ENCODE measurements at regions not wholly inside any gene's neighbourhood (a gene's known extent, or its start where the extent isn't known, plus 50 kb on each side); places are given as distances from the start of the nearest gene placed in this dataset.
"Not testable (repeated sequence)": the region's sequence is repeated elsewhere in the genome, so short reads cannot be mapped to it uniquely, and the experiment has no call there.

DNA sequence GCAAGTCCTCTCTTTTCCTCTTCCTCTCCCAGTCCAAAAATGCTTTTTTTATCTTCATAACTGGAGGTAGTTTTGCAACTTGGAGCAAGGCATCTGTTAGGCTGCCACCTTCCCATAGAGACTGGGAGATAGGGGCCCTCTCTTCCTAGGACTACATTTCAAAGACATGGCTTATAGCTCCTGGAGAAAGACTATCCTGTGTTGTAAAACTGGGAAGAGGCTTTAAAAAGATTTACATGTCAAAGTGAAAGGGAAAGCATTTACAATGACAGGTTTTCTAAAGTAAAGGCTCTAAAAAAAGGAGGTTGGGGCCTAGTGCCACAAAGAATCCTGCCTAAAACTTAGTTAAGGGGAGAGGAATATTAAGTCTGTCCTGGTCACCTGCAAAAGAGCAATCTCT is 82.2 kb upstream of the SEMA3E start:
- DNase-seq (ENCODE audit: low read depth), result no peak

DNA sequence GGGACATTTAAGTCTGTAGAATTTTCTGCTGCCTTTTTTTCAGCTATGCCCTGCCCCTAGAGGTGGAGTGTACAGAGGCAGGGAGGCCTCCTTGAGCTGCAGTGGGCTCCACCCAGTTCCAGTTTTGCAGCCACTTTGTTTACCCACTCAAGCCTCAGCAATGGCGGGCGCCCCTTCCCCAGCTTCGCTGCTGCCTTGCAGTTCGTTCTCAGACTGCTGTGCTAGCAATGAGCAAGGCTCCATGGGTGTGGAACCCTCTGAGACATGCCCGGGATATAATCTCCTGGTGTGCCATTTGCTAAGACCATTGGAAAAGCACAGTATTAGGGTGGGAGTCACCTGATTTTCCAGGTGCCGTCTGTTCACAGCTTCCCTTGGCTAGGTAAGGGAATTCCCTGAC is 68.0 kb upstream of the SEMA3E start:
- DNase-seq (ENCODE audit: low read depth), result not testable (repeated sequence)

DNA sequence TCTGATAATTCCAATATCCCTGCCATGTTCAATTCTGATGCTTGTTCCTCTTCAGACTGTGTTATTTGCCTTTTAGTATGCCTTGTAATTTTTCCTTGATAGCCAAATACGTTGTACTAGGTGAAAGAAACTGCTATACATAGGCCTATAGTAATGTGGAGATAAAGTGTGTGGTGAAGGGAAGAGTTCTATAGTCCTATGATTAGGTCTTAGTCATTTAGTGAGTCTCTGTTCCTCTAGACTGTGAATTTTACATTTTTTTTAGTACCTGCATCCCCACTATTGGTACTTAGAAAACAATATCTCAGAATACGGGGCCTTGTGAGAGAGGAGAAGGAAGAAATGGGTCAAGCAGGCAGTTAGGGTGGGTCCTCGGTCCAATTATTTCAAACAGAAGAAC is 59.6 kb upstream of the SEMA3E start:
- no peak for DNase-seq (ENCODE audit: low read depth)

DNA sequence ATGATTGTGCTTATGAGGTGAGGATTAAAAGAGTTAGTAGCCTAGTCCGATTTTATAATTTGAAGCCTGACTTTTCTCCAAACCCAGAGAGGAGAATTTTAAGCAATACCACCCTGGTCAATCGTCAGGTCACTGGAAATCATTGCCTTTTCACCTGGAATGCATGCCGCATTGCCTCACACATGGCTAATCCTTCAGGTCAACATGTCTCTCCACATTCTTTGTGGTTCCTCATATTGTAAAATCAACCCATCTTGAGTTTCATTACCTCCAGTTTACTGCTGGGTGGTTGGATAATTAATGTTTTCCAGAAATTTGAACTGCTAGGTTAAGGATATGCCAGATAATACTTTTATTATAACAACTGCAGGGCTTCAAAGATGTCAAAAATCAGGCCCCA is 55.6 kb upstream of the SEMA3E start:
- DNase-seq (ENCODE audit: low read depth), result no peak

DNA sequence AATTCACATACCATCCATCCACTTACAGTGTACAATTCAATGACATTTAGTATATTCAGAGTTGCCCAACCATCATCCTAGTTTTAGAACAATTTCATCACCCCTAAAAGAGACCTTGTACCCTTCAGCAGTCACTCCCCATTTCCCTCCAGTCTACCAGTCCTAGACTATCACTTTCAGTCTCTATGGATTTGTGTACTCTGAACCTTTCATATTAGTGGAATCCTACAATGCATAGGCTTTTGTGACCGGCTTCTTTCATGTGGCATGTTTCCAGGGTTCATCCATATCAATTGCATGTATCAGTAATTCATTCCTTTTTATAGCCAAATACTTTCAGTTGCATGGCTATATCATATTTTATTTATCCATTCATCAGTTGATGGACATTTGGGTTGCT is 53.5 kb upstream of the SEMA3E start:
- no peak for DNase-seq (ENCODE audit: low read depth)

DNA sequence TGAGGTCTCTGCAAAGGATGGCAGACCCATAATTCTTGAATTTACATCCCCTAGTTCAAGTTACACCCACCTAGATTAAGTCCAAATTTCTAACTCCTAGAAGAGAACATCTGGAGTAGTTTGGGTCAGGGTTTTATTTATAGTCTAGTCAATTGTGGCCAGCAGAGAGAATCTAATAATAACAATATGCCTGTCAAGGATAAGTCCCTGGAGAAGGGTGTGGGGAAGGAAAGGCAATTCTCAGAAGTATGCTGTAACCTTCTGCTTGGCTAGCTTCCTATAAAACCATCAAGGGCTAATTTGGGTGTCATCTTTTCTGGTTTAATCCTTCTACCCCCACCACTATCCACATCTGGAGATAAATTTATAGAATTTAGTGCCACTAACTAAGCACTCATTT is 52.8 kb upstream of the SEMA3E start:
- DNase-seq (ENCODE audit: low read depth), result no peak

All from CMK (cell line).